ENCODE measurements at regions not wholly inside any gene's neighbourhood (a gene's known extent, or its start where the extent isn't known, plus 50 kb on each side); places are given as distances from the start of the nearest gene placed in this dataset.
"Not testable (repeated sequence)": the region's sequence is repeated elsewhere in the genome, so short reads cannot be mapped to it uniquely, and the experiment has no call there.

- not testable (repeated sequence) for TF ChIP-seq POLR2A, CTCF (IDR thresholded peaks at IDR 0.05)
Measured at GRCh38 chr18:21981489-21981888, 187.9 kb upstream of the GATA6 start.
